ENCODE measurements at regions not wholly inside any gene's neighbourhood (a gene's known extent, or its start where the extent isn't known, plus 50 kb on each side); places are given as distances from the start of the nearest gene placed in this dataset.

DNA sequence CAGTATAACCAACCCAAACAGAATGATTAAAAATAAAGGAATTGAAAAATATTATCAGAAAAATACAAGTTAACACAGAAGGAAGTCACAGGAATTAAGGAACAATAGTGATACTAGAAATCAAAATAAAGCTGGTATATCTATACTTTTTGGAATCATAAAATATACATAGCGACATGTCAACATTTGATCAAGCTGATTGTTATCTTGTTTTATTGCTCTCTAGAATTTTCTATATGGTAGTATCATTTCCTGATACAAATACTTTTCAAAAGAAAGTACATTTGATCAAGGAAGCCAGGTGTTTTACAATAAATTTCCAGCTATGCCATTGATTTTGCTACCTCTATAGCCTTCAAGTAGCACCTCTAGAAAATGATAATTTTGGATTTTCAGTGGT, 489.5 kb upstream of the PKN2 start:
- H3K36me3 ChIP-seq (ENCODE audit: control insufficient read depth, insufficient read depth, low read length), result no peaks in the 10 kb centered on the region
- intact Hi-C loops (cut with micrococcal nuclease; ENCODE audit: unreplicated experiment), result no loop called here
- H3K4me1 ChIP-seq, result no peaks in the 10 kb centered on the region
- no peaks in the 10 kb centered on the region for H3K27me3 ChIP-seq (replicated peaks; ENCODE audit: control insufficient read depth, insufficient read depth, low read length)
- ChIA-PET POLR2A (no interaction called here), CTCF (interaction anchor here (1.4 kb wide), 1 partner anchor 14 kb away, joined by 4 read pairs; no protein-coding TSS in a partner anchor)
- no peak for DNase-seq
- no peak overlapping the region for H3K27ac Mint-ChIP-seq (ENCODE audit: unreplicated experiment)
- H3K27me3 Mint-ChIP-seq (ENCODE audit: insufficient read depth, unreplicated experiment), result no peaks in the 10 kb centered on the region
- H3K9me3 ChIP-seq, result no peaks in the 10 kb centered on the region
- no peak overlapping the region for H3K4me3 Mint-ChIP-seq (ENCODE audit: unreplicated experiment)
- TF ChIP-seq, protein P1, sequence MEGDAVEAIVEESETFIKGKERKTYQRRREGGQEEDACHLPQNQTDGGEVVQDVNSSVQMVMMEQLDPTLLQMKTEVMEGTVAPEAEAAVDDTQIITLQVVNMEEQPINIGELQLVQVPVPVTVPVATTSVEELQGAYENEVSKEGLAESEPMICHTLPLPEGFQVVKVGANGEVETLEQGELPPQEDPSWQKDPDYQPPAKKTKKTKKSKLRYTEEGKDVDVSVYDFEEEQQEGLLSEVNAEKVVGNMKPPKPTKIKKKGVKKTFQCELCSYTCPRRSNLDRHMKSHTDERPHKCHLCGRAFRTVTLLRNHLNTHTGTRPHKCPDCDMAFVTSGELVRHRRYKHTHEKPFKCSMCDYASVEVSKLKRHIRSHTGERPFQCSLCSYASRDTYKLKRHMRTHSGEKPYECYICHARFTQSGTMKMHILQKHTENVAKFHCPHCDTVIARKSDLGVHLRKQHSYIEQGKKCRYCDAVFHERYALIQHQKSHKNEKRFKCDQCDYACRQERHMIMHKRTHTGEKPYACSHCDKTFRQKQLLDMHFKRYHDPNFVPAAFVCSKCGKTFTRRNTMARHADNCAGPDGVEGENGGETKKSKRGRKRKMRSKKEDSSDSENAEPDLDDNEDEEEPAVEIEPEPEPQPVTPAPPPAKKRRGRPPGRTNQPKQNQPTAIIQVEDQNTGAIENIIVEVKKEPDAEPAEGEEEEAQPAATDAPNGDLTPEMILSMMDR (IDR thresholded peaks at IDR 0.05; ENCODE audit: insufficient read depth in 1 of 2, low read depth in 1 of 2, low read length in 1 of 2, severe bottlenecking in 1 of 2, unreplicated experiment in 1 of 2), result no peak
- BruUV-seq (replicated peaks), result no TSS peak
- no peaks in the 10 kb centered on the region for H3K36me3 Mint-ChIP-seq (ENCODE audit: insufficient read depth, unreplicated experiment)
- no peak overlapping the region for H3K4me3 ChIP-seq (ENCODE audit: low read depth, low read length)
- peaks cover 13% of the 10 kb centered on the region for H3K4me1 Mint-ChIP-seq (ENCODE audit: low read depth, unreplicated experiment)
- no peaks in the 10 kb centered on the region for H3K9me3 Mint-ChIP-seq (ENCODE audit: unreplicated experiment)

GRCh38 chr1:88200545-88200944, 483.5 kb upstream of the PKN2 start:
- H3K4me1 ChIP-seq, result no peaks in the 10 kb centered on the region
- intact Hi-C loops (cut with micrococcal nuclease; ENCODE audit: unreplicated experiment), result no loop called here
- TF ChIP-seq, protein P1 (IDR thresholded peaks at IDR 0.05; ENCODE audit: insufficient read depth in 1 of 2, low read depth in 1 of 2, low read length in 1 of 2, severe bottlenecking in 1 of 2, unreplicated experiment in 1 of 2), result no peak
- POLR2A ChIA-PET, result no interaction called here
- DNase-seq, result no peak
- H3K4me3 Mint-ChIP-seq (ENCODE audit: unreplicated experiment), result no peak overlapping the region
- no peak overlapping the region for H3K27ac Mint-ChIP-seq (ENCODE audit: unreplicated experiment)
- H3K27me3 ChIP-seq (replicated peaks; ENCODE audit: control insufficient read depth, insufficient read depth, low read length), result no peaks in the 10 kb centered on the region
- H3K9me3 Mint-ChIP-seq (ENCODE audit: unreplicated experiment), result no peaks in the 10 kb centered on the region
- CTCF ChIA-PET, result no interaction called here
- no peaks in the 10 kb centered on the region for H3K36me3 ChIP-seq (ENCODE audit: control insufficient read depth, insufficient read depth, low read length)
- no peaks in the 10 kb centered on the region for H3K36me3 Mint-ChIP-seq (ENCODE audit: insufficient read depth, unreplicated experiment)
- no TSS peak for BruUV-seq (replicated peaks)
- no peaks in the 10 kb centered on the region for H3K27me3 Mint-ChIP-seq (ENCODE audit: insufficient read depth, unreplicated experiment)
- H3K4me3 ChIP-seq (ENCODE audit: low read depth, low read length), result no peak overlapping the region
- peaks cover 9% of the 10 kb centered on the region for H3K4me1 Mint-ChIP-seq (ENCODE audit: low read depth, unreplicated experiment)
- H3K9me3 ChIP-seq, result no peaks in the 10 kb centered on the region

- Mint-ChIP-seq H3K4me1 (ENCODE audit: low read depth, unreplicated experiment) (peaks cover 9% of the 10 kb centered on the region), H3K9me3 (ENCODE audit: unreplicated experiment) (no peaks in the 10 kb centered on the region), H3K27ac (ENCODE audit: unreplicated experiment) (no peak overlapping the region), H3K36me3 (ENCODE audit: insufficient read depth, unreplicated experiment) (no peaks in the 10 kb centered on the region), H3K27me3 (ENCODE audit: insufficient read depth, unreplicated experiment) (no peaks in the 10 kb centered on the region), H3K4me3 (ENCODE audit: unreplicated experiment) (no peak overlapping the region)
- Histone ChIP-seq H3K4me3 (ENCODE audit: low read depth, low read length) (no peak overlapping the region), H3K27me3 (replicated peaks; ENCODE audit: control insufficient read depth, insufficient read depth, low read length) (no peaks in the 10 kb centered on the region), H3K4me1 (no peaks in the 10 kb centered on the region), H3K9me3 (no peaks in the 10 kb centered on the region), H3K36me3 (ENCODE audit: control insufficient read depth, insufficient read depth, low read length) (no peaks in the 10 kb centered on the region)
- intact Hi-C loops (cut with micrococcal nuclease; ENCODE audit: unreplicated experiment), result no loop called here
- no TSS peak for BruUV-seq (replicated peaks)
- CTCF ChIA-PET, result no interaction called here
- TF ChIP-seq, protein P1 (IDR thresholded peaks at IDR 0.05; ENCODE audit: insufficient read depth in 1 of 2, low read depth in 1 of 2, low read length in 1 of 2, severe bottlenecking in 1 of 2, unreplicated experiment in 1 of 2), result no peak
- POLR2A ChIA-PET, result no interaction called here
- no peak for DNase-seq
Observed at GRCh38 chr1:88204111-88204510, 480.0 kb upstream of the PKN2 start.

All from Caco-2 (cell line).